Muscle layer of colon (tissue), 2 donors: ENCODE measurements at regions not wholly inside any gene's neighbourhood (a gene's known extent, or its start where the extent isn't known, plus 50 kb on each side); places are given as distances from the start of the nearest gene placed in this dataset.

Experiments used
- H3K27ac ChIP-seq: one replicate; pipeline ENCODE4 v1.7.0; 2013; ENCODE audit warnings: low read depth, mild to moderate bottlenecking, low read length, moderate library complexity
- H3K27me3 ChIP-seq, 2 donors: one replicate each; pipeline ENCODE4 v1.7.0; 2013; ENCODE audit warnings: low read length in 2 of 2, mild to moderate bottlenecking in 2 of 2; ENCODE audit not compliant: insufficient read depth in 2 of 2, control insufficient read depth in 1 of 2
- H3K36me3 ChIP-seq: one replicate; pipeline ENCODE4 v1.7.0; 2013; ENCODE audit warnings: mild to moderate bottlenecking, low read length; ENCODE audit not compliant: insufficient read depth
- H3K4me1 ChIP-seq: one replicate; pipeline ENCODE4 v1.7.0; 2013; ENCODE audit warnings: mild to moderate bottlenecking, low read length; ENCODE audit not compliant: insufficient read depth
- H3K4me3 ChIP-seq, 2 donors: one replicate each; pipeline ENCODE4 v1.7.0; 2013; ENCODE audit warnings: low read length in 2 of 2, low read depth in 1 of 2, mild to moderate bottlenecking in 1 of 2, moderate library complexity in 1 of 2
- H3K9ac ChIP-seq: one replicate; pipeline ENCODE4 v1.7.0; 2013; ENCODE audit warnings: low read length
- H3K9me3 ChIP-seq: one replicate; pipeline ENCODE4 v1.7.0; 2013; ENCODE audit warnings: mild to moderate bottlenecking, low read length
- donor health status: abdominal sarcoma.
- donor health status: Adenocarcinoma of cecum.

DNA sequence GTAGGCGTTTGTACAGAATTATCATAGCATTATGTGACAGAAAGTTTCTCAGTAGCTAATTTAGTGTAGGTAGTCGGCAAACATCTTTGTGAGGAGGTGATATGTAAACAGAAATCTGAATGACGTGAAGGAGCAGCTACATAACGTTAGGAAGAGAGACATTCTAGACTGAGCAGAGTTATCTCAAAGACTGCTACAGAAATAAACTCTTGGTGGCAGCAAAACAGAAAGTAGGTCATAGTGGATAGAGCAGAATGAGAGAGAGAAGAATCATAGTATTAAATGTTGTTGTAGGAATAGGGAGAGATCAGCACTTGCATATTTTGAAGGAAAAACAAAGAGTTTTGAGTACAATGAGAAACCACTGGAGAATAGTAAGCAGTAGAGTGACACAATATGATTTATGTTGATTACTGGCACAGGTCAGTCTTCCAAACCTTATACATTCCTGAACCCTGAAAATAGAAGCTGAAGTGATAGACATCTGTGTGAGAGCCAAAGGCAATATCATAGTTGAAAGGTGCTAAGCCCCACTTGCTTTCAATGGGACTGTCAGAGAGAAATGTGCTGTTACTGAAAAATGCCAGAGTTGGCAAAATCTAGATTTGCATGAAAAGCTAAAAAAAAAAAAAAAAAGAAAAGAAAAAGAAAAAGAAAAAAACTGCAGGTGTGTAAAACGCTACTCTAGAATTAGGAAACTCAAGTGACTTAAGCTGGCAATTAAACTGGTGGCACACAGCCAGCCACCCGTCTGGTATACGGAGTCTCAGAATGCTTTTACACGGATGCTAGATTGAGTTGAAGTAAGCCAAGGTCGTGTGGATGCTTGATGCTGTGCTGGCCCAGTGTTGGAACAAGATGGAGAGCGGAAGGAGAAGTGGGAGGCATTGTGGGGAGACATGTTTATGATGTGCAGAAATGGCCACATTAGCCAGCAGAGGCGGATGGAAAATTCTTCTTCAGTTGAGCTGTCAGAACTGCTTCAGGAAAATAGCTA is 750.2 kb upstream of the HS3ST1 start:
- Histone ChIP-seq H3K9me3 (no peaks in the 10 kb centered on the region), H3K9ac (no peak overlapping the region), H3K4me3 (no peak overlapping the region), H3K27ac (no peak overlapping the region), H3K36me3 (no peaks in the 10 kb centered on the region), H3K27me3 (no peaks in the 10 kb centered on the region), H3K4me1 (no peaks in the 10 kb centered on the region)

DNA sequence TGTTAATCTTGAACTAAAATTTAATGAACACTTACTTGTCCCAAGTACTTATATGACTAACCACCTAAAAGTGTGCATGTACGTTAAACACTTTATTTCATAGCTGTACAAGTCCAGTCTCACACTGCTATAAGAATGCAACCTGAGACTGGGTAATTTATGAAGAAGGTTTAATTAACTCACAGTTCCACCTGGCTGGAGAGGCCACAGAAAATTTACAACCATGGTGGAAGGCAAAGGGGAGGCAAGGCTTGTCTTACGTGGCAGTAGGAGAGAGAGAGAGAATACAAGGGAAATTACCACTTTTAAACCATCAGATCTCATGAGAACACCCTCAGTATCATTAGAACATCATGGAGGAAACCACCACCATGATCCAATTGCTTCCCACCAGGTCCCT is 748.7 kb upstream of the HS3ST1 start:
- no peaks in the 10 kb centered on the region for H3K27me3 ChIP-seq
- H3K4me1 ChIP-seq = no peaks in the 10 kb centered on the region
- H3K9me3 ChIP-seq = no peaks in the 10 kb centered on the region
- no peak overlapping the region for H3K9ac ChIP-seq
- H3K4me3 ChIP-seq = no peak overlapping the region
- H3K27ac ChIP-seq = no peak overlapping the region
- H3K36me3 ChIP-seq = no peaks in the 10 kb centered on the region

DNA sequence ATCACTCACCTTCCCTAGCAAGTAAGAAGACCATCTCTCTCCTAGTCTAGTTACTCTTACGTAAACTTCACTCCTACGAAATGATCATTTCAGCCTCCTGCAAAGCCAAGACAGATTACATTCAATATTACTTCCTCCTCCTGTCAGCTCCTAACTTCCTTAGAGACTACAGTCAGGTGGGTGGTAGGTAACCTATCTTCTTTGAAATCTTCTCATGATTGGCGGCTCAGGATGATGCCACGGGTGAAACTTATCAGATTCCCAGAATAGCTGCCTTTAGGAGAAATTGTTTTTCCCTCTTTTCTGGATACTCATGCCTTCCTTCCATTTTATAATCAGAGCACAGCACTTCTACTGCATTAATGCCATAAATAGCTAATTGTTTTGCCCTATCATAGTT is 744.8 kb upstream of the HS3ST1 start:
- Histone ChIP-seq H3K27ac (no peak overlapping the region), H3K4me1 (no peaks in the 10 kb centered on the region), H3K9ac (no peak overlapping the region), H3K9me3 (no peaks in the 10 kb centered on the region), H3K4me3 (no peak overlapping the region), H3K27me3 (no peaks in the 10 kb centered on the region), H3K36me3 (no peaks in the 10 kb centered on the region)

DNA sequence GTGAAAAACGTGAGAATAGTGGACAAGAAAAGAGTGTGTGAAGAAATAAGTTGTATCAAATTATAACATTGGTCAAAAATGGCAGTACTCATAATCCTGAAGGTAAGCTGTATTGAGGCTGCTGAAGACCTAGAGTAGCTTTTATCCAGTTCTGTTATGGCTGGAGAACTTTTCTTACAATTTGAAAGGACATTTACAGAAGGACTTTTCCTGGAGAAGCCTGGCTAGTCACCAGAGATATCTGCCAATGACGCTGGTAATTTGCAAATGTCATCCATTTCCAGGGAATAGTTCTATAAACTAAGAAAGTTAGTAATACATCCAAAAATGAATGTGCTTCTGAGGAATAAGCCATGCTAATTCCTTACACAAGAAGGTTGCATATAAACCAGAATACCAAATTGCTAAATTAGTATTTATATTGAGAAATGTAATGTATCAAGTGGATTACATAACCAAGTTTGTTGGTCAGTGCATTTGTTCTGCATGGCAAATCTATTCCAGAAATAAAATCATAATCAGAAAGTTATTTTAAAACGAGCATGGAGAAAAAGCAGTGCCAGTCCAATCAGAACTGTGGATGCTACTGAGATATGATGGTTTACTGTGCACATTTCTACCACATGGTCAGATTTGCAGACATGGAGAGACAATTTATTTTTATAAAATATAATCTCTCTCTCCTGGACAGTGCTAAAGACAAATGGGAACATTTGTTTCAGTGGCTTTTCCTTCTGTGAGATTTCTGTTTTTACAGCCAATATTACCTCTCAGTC is 743.7 kb upstream of the HS3ST1 start:
- no peaks in the 10 kb centered on the region for H3K4me1 ChIP-seq
- H3K27me3 ChIP-seq = no peaks in the 10 kb centered on the region
- no peak overlapping the region for H3K27ac ChIP-seq
- H3K9ac ChIP-seq = no peak overlapping the region
- H3K9me3 ChIP-seq = no peaks in the 10 kb centered on the region
- H3K36me3 ChIP-seq = no peaks in the 10 kb centered on the region
- H3K4me3 ChIP-seq = no peak overlapping the region

DNA sequence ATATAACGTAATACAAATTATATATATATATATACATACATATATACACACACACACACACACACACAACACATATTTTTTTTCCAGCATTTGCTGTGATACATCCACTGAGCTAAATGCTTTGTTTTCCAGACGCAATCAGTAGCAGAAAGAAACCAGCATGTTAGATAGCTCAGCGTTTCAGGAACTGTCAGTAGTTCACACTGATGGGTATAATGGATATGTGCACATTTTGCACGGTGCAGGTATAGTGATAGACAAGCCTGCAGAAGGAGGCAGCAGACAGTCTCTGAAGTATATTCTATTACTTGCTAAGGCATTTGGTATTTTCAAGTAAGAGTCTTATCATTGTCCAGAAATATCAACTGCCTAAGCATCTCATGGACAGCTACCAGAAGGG is 741.6 kb upstream of the HS3ST1 start:
- H3K4me3 ChIP-seq = no peak overlapping the region
- H3K9ac ChIP-seq = no peak overlapping the region
- no peaks in the 10 kb centered on the region for H3K27me3 ChIP-seq
- H3K9me3 ChIP-seq = no peaks in the 10 kb centered on the region
- H3K4me1 ChIP-seq = no peaks in the 10 kb centered on the region
- H3K36me3 ChIP-seq = no peaks in the 10 kb centered on the region
- no peak overlapping the region for H3K27ac ChIP-seq

DNA sequence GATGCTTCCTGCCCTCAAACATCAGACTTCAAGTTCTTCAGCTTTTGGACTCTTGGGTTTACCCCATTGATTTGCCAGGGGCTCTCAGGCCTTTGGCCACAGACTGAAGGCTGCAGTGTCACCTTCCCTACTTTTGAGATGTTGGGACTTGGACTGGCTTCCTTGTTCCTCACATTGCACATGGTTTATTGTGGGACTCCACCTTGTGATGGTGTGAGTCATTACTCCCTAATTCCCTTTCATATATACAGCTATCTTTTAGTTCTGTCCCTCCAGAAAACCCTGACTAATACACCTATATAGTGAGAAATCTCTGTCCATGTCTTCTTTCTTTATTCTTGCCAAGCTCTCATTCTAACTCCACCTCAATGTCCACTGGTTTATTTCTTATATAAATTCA is 736.9 kb upstream of the HS3ST1 start:
- no peaks in the 10 kb centered on the region for H3K36me3 ChIP-seq
- H3K27ac ChIP-seq = no peak overlapping the region
- no peaks in the 10 kb centered on the region for H3K27me3 ChIP-seq
- H3K9ac ChIP-seq = no peak overlapping the region
- no peak overlapping the region for H3K4me3 ChIP-seq
- no peaks in the 10 kb centered on the region for H3K9me3 ChIP-seq
- H3K4me1 ChIP-seq = no peaks in the 10 kb centered on the region

DNA sequence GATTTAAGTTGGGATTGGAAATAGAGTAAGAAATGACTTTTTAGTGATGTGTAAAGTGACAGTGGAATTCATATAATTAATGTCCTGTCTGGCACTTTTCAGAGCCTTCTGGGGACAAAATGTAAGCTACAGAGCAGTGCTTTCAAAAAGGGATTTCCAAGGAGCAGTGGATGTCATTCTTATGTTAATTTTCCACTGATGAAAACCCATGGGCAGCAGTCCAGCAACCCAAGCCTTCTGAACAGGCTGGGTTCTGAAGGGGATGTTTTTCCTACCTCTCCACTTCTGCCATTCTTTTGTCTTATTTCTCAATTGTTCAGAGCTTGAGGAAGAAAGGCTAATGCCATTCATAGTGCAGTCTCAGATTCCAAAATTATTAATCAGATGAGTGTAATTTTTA is 717.6 kb upstream of the HS3ST1 start:
- H3K27me3 ChIP-seq = no peaks in the 10 kb centered on the region
- H3K27ac ChIP-seq = no peak overlapping the region
- no peaks in the 10 kb centered on the region for H3K36me3 ChIP-seq
- no peaks in the 10 kb centered on the region for H3K9me3 ChIP-seq
- no peaks in the 10 kb centered on the region for H3K4me1 ChIP-seq
- H3K4me3 ChIP-seq = no peak overlapping the region
- H3K9ac ChIP-seq = no peak overlapping the region

DNA sequence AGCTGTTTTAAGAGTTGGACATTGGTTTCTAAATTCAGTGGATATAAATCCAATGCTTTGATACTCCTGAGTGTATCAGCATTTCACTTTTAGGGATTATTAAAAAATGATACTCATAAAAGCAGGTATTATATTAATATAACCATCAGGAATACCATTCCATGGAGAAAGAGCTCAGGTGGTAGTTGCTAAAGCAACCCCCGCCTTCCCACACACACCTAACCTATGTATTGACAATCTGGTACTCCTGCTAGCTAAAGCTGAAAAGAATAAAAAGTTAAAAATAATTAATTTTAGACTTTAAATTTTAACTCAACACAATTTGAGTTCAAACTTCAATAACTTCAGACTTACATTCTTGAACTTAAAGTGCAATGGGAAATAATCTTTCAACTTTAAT is 717.1 kb upstream of the HS3ST1 start:
- Histone ChIP-seq H3K27ac (no peak overlapping the region), H3K36me3 (no peaks in the 10 kb centered on the region), H3K9ac (no peak overlapping the region), H3K27me3 (no peaks in the 10 kb centered on the region), H3K9me3 (no peaks in the 10 kb centered on the region), H3K4me1 (no peaks in the 10 kb centered on the region), H3K4me3 (no peak overlapping the region)

DNA sequence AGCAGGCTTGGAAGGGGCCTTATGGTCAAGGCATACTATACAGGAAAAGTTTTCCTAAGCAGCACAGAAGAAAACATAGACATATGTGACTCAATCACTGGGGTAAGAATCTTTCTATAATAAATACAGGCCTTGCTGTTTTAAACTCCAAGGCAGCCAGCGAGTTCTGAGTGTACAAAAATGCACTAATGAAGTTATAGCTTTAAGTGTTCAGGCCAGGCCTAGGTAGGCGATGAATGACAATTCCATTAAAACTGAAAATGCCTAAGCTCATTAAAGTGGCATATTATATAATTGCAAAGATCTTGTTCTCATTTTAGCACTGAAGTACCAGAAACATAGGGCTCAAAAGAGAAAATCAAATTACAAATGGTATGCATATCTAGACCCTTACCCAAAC is 716.4 kb upstream of the HS3ST1 start:
- no peak overlapping the region for H3K9ac ChIP-seq
- H3K27ac ChIP-seq = no peak overlapping the region
- no peaks in the 10 kb centered on the region for H3K27me3 ChIP-seq
- no peaks in the 10 kb centered on the region for H3K36me3 ChIP-seq
- no peaks in the 10 kb centered on the region for H3K4me1 ChIP-seq
- H3K4me3 ChIP-seq = no peak overlapping the region
- no peaks in the 10 kb centered on the region for H3K9me3 ChIP-seq

GRCh38 chr4:12144051-12144450 is 715.4 kb upstream of the HS3ST1 start:
- no peaks in the 10 kb centered on the region for H3K27me3 ChIP-seq
- H3K4me3 ChIP-seq = no peak overlapping the region
- H3K9me3 ChIP-seq = no peaks in the 10 kb centered on the region
- no peaks in the 10 kb centered on the region for H3K4me1 ChIP-seq
- no peak overlapping the region for H3K9ac ChIP-seq
- no peak overlapping the region for H3K27ac ChIP-seq
- H3K36me3 ChIP-seq = no peaks in the 10 kb centered on the region

- H3K4me3 ChIP-seq = no peak overlapping the region
- H3K27ac ChIP-seq = no peak overlapping the region
- H3K36me3 ChIP-seq = no peaks in the 10 kb centered on the region
Observed at GRCh38 chr4:12140864-12141263, 712.2 kb upstream of the HS3ST1 start.

More at GRCh38 chr4:12140864-12141263, 712.2 kb upstream of the HS3ST1 start:
- H3K9ac ChIP-seq = no peak overlapping the region
- H3K4me1 ChIP-seq = no peaks in the 10 kb centered on the region
- no peaks in the 10 kb centered on the region for H3K9me3 ChIP-seq
- H3K27me3 ChIP-seq = no peaks in the 10 kb centered on the region
